ENCODE measurements at regions not wholly inside any gene's neighbourhood (a gene's known extent, or its start where the extent isn't known, plus 50 kb on each side); places are given as distances from the start of the nearest gene placed in this dataset.
"Not testable (repeated sequence)": the region's sequence is repeated elsewhere in the genome, so short reads cannot be mapped to it uniquely, and the experiment has no call there.

DNA sequence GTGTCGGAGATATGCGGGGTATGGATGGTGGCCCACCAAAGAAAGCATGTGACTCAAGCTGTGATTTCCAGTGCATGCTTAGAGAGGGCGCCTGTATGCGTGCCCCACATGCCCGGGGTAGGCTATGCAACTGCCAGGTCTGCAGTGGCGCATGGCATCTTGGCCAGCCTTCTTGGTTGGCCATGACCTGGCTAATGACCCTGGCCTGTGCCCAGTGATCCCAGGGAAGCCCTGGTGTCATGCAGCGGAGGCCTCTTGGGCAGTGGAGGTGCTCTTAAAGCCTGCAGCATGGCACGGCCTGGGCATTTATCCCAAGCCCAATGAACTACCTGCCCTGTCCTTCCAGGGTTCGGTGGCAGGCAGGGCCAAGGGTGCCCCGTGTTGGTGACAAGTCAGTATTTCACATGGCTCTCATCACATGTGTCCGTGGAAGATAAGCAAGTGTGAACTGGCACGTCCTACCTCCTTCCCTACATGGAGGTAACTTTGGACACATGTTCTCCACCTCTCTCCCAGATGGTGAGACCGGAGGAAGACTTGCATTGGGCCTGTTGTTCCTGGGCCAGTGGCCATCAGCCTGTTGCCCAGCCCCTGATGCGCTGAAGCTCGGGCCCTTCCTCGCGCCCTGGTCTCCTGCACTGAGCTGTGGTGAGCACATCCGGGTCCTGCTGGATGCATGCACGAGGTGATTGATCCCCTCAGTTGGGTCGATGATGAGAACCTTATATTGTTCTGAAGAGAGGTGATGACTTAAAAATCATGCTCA is 192.0 kb downstream of the UBE3A start:
- H3K4me3 ChIP-seq (ENCODE audit: low read depth, low read length): no peak overlapping the region
- DNase-seq (ENCODE audit: low read depth): no peak
- TF ChIP-seq POLR2A (IDR thresholded peaks at IDR 0.05; ENCODE audit: extremely low read depth, insufficient read length): no peak
- no peak for TF ChIP-seq MAX (IDR thresholded peaks at IDR 0.05; ENCODE audit: low read depth, low read length)

DNA sequence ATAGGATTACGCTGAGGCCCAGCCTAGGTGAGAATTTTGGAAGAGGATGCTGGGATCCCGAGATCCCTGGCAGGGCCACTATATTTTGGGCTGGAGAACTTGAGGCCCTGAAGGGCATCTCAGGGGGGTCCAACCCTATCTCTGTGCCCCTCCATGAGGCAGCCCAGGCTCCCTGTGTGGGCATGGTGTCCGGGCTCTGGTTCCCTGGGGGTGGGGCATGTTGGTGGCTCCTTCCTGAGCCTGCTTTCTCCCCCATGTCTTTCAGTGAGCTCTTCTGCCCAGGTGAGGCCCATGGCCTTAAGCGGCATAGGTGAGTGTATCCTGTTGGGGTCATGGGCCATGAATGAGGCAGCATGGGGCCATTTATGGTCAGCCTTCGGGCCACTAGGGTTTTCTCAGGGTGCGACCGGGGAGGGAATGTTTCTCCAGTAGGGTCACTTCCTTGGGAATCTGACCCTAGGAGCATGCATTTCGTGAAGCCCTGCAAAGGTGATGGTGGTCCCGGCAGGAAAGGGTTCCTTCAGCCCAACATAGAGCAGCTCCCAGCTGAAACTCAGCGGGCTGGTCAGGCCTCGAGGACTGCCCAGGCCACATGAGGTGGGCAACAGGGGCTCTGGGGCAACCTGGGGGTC is 191.3 kb downstream of the UBE3A start:
- H3K4me3 ChIP-seq (ENCODE audit: low read depth, low read length): no peak overlapping the region
- no peak for DNase-seq (ENCODE audit: low read depth)
- TF ChIP-seq MAX (IDR thresholded peaks at IDR 0.05; ENCODE audit: low read depth, low read length) (no peak), CTCF (IDR thresholded peaks at IDR 0.05; ENCODE audit: low read depth, low read length) (no peak), POLR2A (IDR thresholded peaks at IDR 0.05; ENCODE audit: extremely low read depth, insufficient read length) (no peak), MYC (IDR thresholded peaks at IDR 0.05; ENCODE audit: low read depth, low read length) (no peak)

DNA sequence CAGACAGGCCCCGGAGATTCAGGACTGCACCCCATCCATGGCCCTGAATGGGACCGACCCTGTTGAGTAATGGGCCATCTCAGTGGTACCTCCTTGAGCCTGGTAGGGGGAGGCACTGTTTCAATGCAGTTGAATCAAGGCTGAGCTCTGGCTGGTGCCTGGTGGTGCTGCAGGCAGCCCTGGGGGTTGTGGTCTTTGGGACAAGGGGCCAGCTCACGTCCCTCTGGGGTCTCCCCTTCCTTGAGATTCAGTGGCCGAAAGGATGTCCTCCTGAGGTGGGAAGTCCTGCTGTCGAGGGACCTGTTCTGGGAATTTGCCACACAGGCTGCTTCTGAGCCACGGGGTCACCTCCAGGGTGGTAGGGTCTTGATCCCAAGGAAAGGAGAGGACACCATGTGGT is 190.7 kb downstream of the UBE3A start:
- not testable (repeated sequence) for DNase-seq (ENCODE audit: low read depth); H3K4me3 ChIP-seq (ENCODE audit: low read depth, low read length)

GRCh38 chr15:25248583-25249235 is 190.1 kb downstream of the UBE3A start:
- H3K4me3 ChIP-seq (ENCODE audit: low read depth, low read length): no peak overlapping the region
- DNase-seq (ENCODE audit: low read depth): no peak
- TF ChIP-seq POLR2A (IDR thresholded peaks at IDR 0.05; ENCODE audit: extremely low read depth, insufficient read length) (no peak), MYC (IDR thresholded peaks at IDR 0.05; ENCODE audit: low read depth, low read length) (no peak), CTCF (IDR thresholded peaks at IDR 0.05; ENCODE audit: low read depth, low read length) (no peak), MAX (IDR thresholded peaks at IDR 0.05; ENCODE audit: low read depth, low read length) (no peak)

- DNase-seq (ENCODE audit: low read depth): no peak
- TF ChIP-seq CTCF (IDR thresholded peaks at IDR 0.05; ENCODE audit: low read depth, low read length): no peak
- no peak for TF ChIP-seq MAX (IDR thresholded peaks at IDR 0.05; ENCODE audit: low read depth, low read length)
- no peak for TF ChIP-seq POLR2A (IDR thresholded peaks at IDR 0.05; ENCODE audit: extremely low read depth, insufficient read length)
- no peak for TF ChIP-seq MYC (IDR thresholded peaks at IDR 0.05; ENCODE audit: low read depth, low read length)
- no peak overlapping the region for H3K4me3 ChIP-seq (ENCODE audit: low read depth, low read length)
Observed at GRCh38 chr15:25249236-25250010, 189.4 kb downstream of the UBE3A start.

DNA sequence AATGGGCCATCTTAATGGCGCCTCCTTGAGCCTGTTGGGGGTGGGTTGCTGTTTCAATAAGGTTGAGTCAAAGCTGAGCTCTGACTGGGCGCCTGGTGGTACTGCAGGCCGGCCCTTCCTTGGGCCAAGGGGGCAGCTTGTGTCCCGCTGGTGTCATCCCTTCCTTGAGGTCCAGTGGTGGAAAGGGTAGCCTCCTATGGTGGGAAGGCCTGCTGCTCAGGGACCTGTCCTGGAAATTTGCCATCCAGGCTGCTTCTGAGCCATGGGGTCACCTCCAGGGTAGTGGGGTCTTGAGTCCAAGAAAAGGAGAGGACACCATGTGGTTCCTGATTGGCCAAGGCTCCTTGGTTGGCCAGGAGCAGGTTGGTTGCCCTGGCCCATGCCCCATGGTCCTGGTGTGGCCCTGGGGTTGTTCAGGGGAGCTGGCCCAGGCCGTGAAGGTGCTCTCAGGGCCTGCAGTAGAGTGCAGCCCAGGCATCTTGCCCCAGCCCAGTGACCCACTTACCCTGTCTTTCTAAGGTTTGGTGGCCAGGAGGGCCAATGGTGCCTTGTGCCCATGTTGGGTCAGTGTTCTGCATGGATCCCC is 188.7 kb downstream of the UBE3A start:
- H3K4me3 ChIP-seq (ENCODE audit: low read depth, low read length): no peak overlapping the region
- no peak for TF ChIP-seq CTCF (IDR thresholded peaks at IDR 0.05; ENCODE audit: low read depth, low read length)
- TF ChIP-seq POLR2A (IDR thresholded peaks at IDR 0.05; ENCODE audit: extremely low read depth, insufficient read length): no peak
- DNase-seq (ENCODE audit: low read depth): no peak

All from NB4 (cell line).